ENCODE measurements at regions not wholly inside any gene's neighbourhood (a gene's known extent, or its start where the extent isn't known, plus 50 kb on each side); places are given as distances from the start of the nearest gene placed in this dataset.
"Not testable (repeated sequence)": the region's sequence is repeated elsewhere in the genome, so short reads cannot be mapped to it uniquely, and the experiment has no call there.

GRCh38 chr5:153296251-153296844 lies 194.1 kb upstream of the GRIA1 start:
- FAIRE-seq: not testable (repeated sequence)

- no peak for FAIRE-seq
These were observed 190.6 kb upstream of the GRIA1 start for GRCh38 chr5:153299891-153300290.

GRCh38 chr5:153308282-153308681 lies 182.2 kb upstream of the GRIA1 start:
- FAIRE-seq: no peak

- FAIRE-seq: no peak
These were observed 171.9 kb upstream of the GRIA1 start for GRCh38 chr5:153318556-153318955.

GRCh38 chr5:153321478-153321877 lies 169.0 kb upstream of the GRIA1 start:
- FAIRE-seq: no peak

GRCh38 chr5:153340139-153340538 lies 150.3 kb upstream of the GRIA1 start:
- no peak for FAIRE-seq

- no peak for FAIRE-seq
These were observed 149.7 kb upstream of the GRIA1 start for GRCh38 chr5:153340738-153341137.

GRCh38 chr5:153342487-153342886 lies 148.0 kb upstream of the GRIA1 start:
- no peak for FAIRE-seq

- no peak for FAIRE-seq
These were observed 142.9 kb upstream of the GRIA1 start for GRCh38 chr5:153347611-153348010.

- FAIRE-seq: no peak
These were observed 140.1 kb upstream of the GRIA1 start for GRCh38 chr5:153350175-153350883.

GRCh38 chr5:153352685-153353219 lies 137.7 kb upstream of the GRIA1 start:
- no peak for FAIRE-seq

- FAIRE-seq: no peak
These were observed 132.9 kb upstream of the GRIA1 start for GRCh38 chr5:153357493-153358112.

- no peak for FAIRE-seq
These were observed 132.0 kb upstream of the GRIA1 start for GRCh38 chr5:153358315-153358976.

- no peak for FAIRE-seq
These were observed 129.6 kb upstream of the GRIA1 start for GRCh38 chr5:153360860-153361259.

GRCh38 chr5:153361735-153362409 lies 128.6 kb upstream of the GRIA1 start:
- FAIRE-seq: no peak

GRCh38 chr5:153365547-153365946 lies 124.9 kb upstream of the GRIA1 start:
- no peak for FAIRE-seq

GRCh38 chr5:153367466-153367865 lies 123.0 kb upstream of the GRIA1 start:
- no peak for FAIRE-seq

GRCh38 chr5:153372425-153373129 lies 117.9 kb upstream of the GRIA1 start:
- no peak for FAIRE-seq

- no peak for FAIRE-seq
These were observed 117.4 kb upstream of the GRIA1 start for GRCh38 chr5:153373130-153373498.

- FAIRE-seq: not testable (repeated sequence)
These were observed 108.8 kb upstream of the GRIA1 start for GRCh38 chr5:153381630-153382029.

GRCh38 chr5:153390569-153390968 lies 99.9 kb upstream of the GRIA1 start:
- FAIRE-seq: no peak

GRCh38 chr5:153399595-153399994 lies 90.9 kb upstream of the GRIA1 start:
- FAIRE-seq: no peak
